GM12873 (cell line): ENCODE measurements at regions not wholly inside any gene's neighbourhood (a gene's known extent, or its start where the extent isn't known, plus 50 kb on each side); places are given as distances from the start of the nearest gene placed in this dataset.

ENCODE experiments used
- TF ChIP-seq, protein P1 (sequence below): IDR thresholded peaks from 2 replicates; pipeline ENCODE4 v1.5.1; 2012; ENCODE audit warnings: low read depth, mild to moderate bottlenecking, moderate library complexity, low read length, control low read depth; ENCODE audit not compliant: insufficient read depth; ENCODE audit errors: missing control alignments

DNA sequence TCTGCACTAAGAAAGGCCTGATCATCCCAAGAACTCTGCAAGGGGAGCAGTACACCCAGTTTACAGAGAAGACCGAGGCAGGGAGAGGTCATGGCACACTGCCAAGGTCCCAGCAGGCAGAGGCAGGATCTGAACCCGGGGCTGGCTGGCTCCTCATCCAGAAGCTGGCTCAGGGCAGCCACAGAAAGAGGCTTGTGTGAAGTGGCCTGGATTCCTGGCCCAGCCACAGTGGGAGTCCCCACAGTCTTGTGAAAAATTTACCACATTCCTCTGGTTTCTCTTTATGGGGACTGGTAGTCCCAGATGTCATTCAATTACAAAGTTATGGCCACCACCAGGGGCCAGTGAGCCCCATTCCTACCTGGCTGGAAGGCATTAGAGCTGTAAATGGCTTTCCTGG is 440.5 kb downstream of the MIAT start:
- TF ChIP-seq, protein P1, sequence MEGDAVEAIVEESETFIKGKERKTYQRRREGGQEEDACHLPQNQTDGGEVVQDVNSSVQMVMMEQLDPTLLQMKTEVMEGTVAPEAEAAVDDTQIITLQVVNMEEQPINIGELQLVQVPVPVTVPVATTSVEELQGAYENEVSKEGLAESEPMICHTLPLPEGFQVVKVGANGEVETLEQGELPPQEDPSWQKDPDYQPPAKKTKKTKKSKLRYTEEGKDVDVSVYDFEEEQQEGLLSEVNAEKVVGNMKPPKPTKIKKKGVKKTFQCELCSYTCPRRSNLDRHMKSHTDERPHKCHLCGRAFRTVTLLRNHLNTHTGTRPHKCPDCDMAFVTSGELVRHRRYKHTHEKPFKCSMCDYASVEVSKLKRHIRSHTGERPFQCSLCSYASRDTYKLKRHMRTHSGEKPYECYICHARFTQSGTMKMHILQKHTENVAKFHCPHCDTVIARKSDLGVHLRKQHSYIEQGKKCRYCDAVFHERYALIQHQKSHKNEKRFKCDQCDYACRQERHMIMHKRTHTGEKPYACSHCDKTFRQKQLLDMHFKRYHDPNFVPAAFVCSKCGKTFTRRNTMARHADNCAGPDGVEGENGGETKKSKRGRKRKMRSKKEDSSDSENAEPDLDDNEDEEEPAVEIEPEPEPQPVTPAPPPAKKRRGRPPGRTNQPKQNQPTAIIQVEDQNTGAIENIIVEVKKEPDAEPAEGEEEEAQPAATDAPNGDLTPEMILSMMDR = no peak

GRCh38 chr22:27099946-27100722 is 442.7 kb downstream of the MIAT start:
- TF ChIP-seq, protein P1 = no peak

GRCh38 chr22:27100789-27101188 is 443.4 kb downstream of the MIAT start:
- TF ChIP-seq, protein P1 = no peak

- TF ChIP-seq, protein P1 = no peak
Observed at GRCh38 chr22:27101288-27101687, 443.9 kb downstream of the MIAT start.

- TF ChIP-seq, protein P1 = no peak
Observed at GRCh38 chr22:27104449-27104848, 447.1 kb downstream of the MIAT start.

DNA sequence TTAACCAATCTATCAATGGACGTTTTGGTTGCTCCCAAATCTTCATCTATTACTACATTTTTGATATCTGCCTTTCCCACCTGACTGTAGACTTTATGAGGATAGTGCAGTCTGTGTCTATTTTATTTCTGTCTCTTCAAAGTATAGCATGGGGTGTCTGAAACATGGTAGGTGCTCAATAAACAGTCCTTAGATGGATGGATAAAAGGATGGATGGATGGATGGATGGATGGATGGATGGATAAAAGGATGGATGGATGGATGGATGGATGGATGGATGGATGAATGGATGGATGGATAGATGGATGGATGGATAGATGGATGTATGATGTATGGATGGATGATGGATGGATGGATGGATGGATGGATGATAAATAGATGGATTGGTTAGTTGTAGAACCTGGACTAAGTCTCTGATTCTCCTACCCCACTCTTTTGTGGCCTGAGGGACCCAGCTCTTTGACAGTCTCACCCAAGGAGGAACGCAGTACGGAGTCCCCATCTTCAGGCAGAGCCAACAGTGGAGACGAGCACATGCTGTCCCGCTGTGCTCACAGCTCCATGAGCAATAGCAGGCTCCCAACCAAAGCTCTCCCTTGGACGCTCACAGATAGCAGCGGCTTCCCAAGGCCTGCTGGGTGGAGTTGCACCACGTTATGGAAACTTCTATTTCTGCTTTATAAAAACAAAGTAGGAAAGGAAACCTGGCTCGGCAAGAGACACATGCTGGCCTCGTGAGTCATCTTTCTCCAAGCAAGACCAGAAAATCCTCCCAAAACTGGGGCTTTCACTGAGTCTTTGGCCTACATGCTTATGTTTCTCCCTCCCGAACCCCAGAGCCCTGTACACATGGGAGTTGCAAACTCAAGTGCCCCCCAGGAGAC is 448.0 kb downstream of the MIAT start:
- TF ChIP-seq, protein P1 = no peak

DNA sequence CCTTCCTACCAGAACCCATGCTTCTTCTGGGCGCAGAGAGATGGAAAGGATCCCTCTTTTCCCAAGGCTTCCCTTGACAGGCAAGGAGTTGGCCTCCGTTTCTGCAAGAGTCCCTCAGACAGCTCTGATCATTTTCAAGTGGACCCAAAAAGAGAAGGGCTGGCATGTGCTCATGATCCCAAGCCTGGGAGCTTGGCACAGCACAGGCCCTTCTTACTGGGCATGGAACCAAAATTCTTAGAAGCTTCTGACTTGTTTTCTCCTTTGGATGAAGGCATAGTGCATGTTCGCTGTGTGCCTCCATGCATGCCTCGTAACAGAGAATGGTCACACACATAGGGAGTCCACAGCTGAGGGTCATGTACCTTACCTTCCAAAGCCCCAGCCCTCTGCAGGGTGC is 449.6 kb downstream of the MIAT start:
- TF ChIP-seq, protein P1 = no peak
